NB4 (cell line): ENCODE measurements at regions not wholly inside any gene's neighbourhood (a gene's known extent, or its start where the extent isn't known, plus 50 kb on each side); places are given as distances from the start of the nearest gene placed in this dataset.

Experiments
- DNase-seq: peaks from one replicate; pipeline ENCODE4 v3.0.0; 2010; ENCODE audit warnings: low read depth
- H3K4me3 ChIP-seq: one replicate; pipeline ENCODE4 v1.5.1; 2011; ENCODE audit warnings: mild to moderate bottlenecking, low read depth, low read length, moderate library complexity
- MYC ChIP-seq: IDR thresholded peaks from 2 replicates; pipeline ENCODE4 v1.6.1; 2011; ENCODE audit warnings: low read depth, low read length
- POLR2A ChIP-seq: IDR thresholded peaks from 2 replicates; pipeline ENCODE4 v1.6.1; 2011; ENCODE audit warnings: mild to moderate bottlenecking; ENCODE audit not compliant: insufficient read length; ENCODE audit errors: extremely low read depth
- TF ChIP-seq, protein P1 (sequence below): IDR thresholded peaks from 2 replicates; pipeline ENCODE4 v1.6.1; 2011; ENCODE audit warnings: low read depth, low read length
- TF ChIP-seq, protein P2 (sequence below): IDR thresholded peaks from one replicate; pipeline ENCODE4 v1.5.1; 2012; ENCODE audit warnings: low read depth, low read length

DNA sequence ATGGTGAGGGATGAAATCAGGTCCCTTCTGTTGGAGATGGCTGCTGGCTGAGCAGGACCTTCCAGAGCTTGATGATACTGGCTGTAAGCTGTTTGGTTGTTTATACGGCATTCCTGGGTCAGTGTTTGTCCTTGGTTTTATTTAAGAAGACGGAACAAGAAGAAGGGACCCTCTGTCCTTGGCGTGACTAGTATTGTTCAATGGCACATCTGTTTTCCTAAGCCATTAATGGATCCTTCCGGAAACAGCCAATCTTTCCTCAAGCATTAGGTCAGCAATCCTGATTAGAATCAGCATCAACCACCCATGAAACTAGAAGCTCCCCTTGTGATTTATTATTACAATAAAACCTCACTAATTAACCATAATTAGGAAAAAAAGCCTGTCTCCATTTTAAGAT is 128.7 kb upstream of the KIAA1217 start:
- no peak for TF ChIP-seq POLR2A
- TF ChIP-seq MYC = no peak
- TF ChIP-seq, protein P1, sequence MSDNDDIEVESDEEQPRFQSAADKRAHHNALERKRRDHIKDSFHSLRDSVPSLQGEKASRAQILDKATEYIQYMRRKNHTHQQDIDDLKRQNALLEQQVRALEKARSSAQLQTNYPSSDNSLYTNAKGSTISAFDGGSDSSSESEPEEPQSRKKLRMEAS = no peak
- TF ChIP-seq, protein P2, sequence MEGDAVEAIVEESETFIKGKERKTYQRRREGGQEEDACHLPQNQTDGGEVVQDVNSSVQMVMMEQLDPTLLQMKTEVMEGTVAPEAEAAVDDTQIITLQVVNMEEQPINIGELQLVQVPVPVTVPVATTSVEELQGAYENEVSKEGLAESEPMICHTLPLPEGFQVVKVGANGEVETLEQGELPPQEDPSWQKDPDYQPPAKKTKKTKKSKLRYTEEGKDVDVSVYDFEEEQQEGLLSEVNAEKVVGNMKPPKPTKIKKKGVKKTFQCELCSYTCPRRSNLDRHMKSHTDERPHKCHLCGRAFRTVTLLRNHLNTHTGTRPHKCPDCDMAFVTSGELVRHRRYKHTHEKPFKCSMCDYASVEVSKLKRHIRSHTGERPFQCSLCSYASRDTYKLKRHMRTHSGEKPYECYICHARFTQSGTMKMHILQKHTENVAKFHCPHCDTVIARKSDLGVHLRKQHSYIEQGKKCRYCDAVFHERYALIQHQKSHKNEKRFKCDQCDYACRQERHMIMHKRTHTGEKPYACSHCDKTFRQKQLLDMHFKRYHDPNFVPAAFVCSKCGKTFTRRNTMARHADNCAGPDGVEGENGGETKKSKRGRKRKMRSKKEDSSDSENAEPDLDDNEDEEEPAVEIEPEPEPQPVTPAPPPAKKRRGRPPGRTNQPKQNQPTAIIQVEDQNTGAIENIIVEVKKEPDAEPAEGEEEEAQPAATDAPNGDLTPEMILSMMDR = no peak
- no peak for DNase-seq
- H3K4me3 ChIP-seq = no peak overlapping the region

DNA sequence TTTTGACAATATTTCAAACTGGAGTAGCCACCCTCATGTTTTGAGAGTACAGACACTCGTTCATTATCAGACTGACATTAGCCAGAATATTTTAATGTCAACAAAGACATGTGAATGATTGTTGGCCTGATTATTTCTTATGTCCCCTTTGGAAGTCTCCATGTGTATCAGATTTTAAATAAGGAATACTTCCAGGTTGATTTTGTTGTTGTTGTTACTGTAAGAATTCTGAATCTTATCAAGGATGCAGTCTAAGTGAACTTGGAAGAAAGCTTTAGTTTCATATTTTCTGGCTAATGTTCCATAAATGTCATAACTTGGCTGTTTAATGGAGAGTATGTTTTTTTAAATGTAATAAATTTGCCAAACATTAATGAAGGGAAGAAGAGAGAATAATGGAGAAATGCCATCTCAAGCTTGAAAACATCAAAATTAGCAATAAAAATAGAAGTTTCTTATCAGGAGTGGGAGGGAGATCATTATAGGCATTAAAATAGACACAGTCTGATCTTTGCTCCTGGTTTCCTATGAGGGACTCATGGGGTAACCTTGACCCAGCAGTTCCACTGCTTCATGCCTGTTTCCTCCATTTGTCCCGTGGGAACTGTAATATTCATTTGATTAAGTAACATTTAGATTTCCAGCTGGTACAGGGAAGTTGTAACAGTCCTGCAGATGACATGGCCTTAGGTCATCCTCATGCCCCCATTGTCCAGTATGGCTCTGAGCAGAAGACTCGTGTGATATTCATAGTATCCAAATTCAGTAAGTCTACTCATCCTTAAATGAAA is 122.4 kb upstream of the KIAA1217 start:
- DNase-seq = no peak
- TF ChIP-seq, protein P1 = no peak
- TF ChIP-seq, protein P2 = no peak
- TF ChIP-seq POLR2A (no peak), MYC (no peak)
- no peak overlapping the region for H3K4me3 ChIP-seq

DNA sequence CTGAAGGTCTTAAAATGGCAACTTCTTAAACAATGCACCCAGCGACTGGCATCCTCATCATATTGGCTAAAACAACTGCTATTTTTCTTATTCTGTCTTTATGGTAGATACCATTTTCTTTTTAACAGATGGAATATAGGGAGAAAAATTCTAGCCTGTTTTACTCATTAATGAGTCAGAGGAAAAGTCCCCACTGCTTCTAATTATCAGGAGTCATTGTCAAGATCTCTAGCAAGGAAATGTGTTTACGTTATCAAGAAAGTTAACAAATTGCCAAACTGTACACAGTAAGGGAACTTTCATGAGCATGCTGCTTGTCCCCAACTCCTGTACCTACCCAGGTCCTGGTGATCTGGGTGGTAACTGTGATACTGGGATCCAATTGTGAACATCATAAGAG is 117.7 kb upstream of the KIAA1217 start:
- DNase-seq = no peak
- H3K4me3 ChIP-seq = no peak overlapping the region
- TF ChIP-seq, protein P2 = no peak
- TF ChIP-seq POLR2A = no peak
- TF ChIP-seq, protein P1 = no peak
- TF ChIP-seq MYC = no peak

DNA sequence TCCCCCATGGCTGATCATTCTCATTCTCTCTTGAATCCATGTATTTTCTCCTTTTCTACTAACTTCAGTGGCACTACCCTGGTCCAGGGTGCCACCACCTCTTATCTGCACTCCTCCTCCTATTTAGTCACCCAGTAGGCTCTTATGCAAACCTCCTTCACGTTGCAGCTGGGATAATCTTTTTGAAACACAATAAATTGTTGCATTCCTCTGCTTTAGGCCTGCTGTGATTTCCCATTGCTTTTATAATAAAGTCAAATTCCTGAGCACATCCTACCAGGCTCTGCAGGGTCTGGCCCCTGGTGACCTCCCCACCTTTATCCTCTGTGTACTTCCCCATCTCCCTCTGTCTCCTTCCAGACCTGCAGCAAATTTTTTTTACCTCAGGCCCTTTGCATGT is 112.7 kb upstream of the KIAA1217 start:
- H3K4me3 ChIP-seq = no peak overlapping the region
- TF ChIP-seq MYC (no peak), POLR2A (no peak)
- TF ChIP-seq, protein P2 = no peak
- TF ChIP-seq, protein P1 = no peak
- no peak for DNase-seq

DNA sequence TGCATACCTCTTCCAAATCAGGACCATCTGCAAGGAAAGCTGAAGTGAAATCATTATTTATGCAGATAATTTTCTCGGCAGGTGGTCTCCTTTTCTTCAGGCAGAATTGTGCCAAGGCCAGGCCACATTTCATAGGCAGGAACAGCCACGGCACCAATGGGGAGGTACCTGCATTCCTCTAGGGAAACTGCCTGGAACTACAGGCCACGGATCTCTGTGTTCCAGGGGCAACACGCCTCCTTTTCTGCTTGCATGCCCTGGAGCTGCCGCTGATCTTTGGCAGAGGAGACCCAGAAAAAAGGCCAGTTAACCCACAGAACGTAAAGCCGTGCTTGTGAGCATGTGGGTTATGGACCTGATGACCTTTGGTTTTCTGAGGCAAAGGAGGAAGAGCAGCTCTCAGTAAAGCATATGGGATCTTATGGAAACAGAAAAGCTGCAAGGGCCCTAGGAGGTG is 111.2 kb upstream of the KIAA1217 start:
- DNase-seq = no peak
- no peak overlapping the region for H3K4me3 ChIP-seq
- TF ChIP-seq, protein P1 = no peak
- TF ChIP-seq MYC (no peak), POLR2A (no peak)

DNA sequence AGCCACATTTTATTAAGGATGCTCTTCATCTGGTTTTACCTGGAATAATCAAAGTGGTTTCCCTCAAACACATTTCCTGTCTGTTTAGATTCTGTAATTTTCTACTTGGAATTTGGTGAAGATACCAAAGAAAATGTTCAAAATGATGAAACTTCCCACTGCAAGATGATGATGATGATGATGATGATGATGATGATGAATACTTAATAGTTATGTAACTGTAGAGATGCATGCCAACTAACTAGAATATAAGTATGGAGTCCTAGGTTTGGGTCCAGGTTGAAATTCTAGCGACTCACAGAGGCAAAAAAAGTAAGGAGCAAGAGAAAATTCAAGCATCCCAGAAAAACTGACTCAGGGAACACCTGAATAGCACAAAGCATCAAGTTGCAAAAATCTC is 104.0 kb upstream of the KIAA1217 start:
- no peak for DNase-seq
- no peak overlapping the region for H3K4me3 ChIP-seq
- TF ChIP-seq, protein P2 = no peak
- no peak for TF ChIP-seq POLR2A
- TF ChIP-seq, protein P1 = no peak
- no peak for TF ChIP-seq MYC
